Activated naive CD8-positive, alpha-beta T cell treated with anti-CD3 and anti-CD28 coated beads, Interleukin-2, amount 10 ng/mL, durations not matched to agents 7 days and 5 days (primary cell): ENCODE measurements at regions not wholly inside any gene's neighbourhood (a gene's known extent, or its start where the extent isn't known, plus 50 kb on each side); places are given as distances from the start of the nearest gene placed in this dataset.

Experiments
- ATAC-seq: fragments of 150-1000 bp; cut with Tn5 transposase; one replicate; pipeline ENCODE4 v1.10.0; 2021; ENCODE audit warnings: low read depth, moderate library complexity
- POLR2A ChIA-PET: fragments of 350-600 bp; sonication (Branson Sonifier 250); formaldehyde crosslinking; loops from one replicate; lab custom pipeline; 2021; ENCODE audit warnings: antibody characterized with exemption; lab: Charles Lee
- DNase-seq: peaks from one replicate; pipeline ENCODE4 v3.0.0; 2021
- H3K27ac Mint-ChIP-seq: one replicate; pipeline ENCODE4 v1.8.0; 2022; ENCODE audit warnings: mild to moderate bottlenecking, mixed read lengths
- H3K27me3 Mint-ChIP-seq: one replicate; pipeline ENCODE4 v1.8.0; 2022; ENCODE audit warnings: mild to moderate bottlenecking, moderate library complexity, mixed read lengths
- H3K36me3 Mint-ChIP-seq: one replicate; pipeline ENCODE4 v1.8.0; 2021; ENCODE audit warnings: mild to moderate bottlenecking, mixed read lengths
- H3K4me1 Mint-ChIP-seq: one replicate; pipeline ENCODE4 v1.8.0; 2021; ENCODE audit warnings: mixed read lengths
- H3K4me3 Mint-ChIP-seq: one replicate; pipeline ENCODE4 v1.8.0; 2022; ENCODE audit warnings: mild to moderate bottlenecking, moderate library complexity, mixed read lengths
- H3K9me3 Mint-ChIP-seq: one replicate; pipeline ENCODE4 v1.8.0; 2021; ENCODE audit warnings: mixed read lengths

- no peaks in the 10 kb centered on the region for H3K36me3 Mint-ChIP-seq
- H3K4me3 Mint-ChIP-seq = no peak overlapping the region
- ATAC-seq (no peak), DNase-seq (no peak)
- H3K27me3 Mint-ChIP-seq = peaks cover 14% of the 10 kb centered on the region
- POLR2A ChIA-PET = no interaction called here
- no peaks in the 10 kb centered on the region for H3K9me3 Mint-ChIP-seq
- H3K27ac Mint-ChIP-seq = no peak overlapping the region
- no peaks in the 10 kb centered on the region for H3K4me1 Mint-ChIP-seq
These were observed 215.2 kb upstream of the ATP5MC3 start for GRCh38 chr2:175396696-175397095.

- H3K36me3 Mint-ChIP-seq = no peaks in the 10 kb centered on the region
- ATAC-seq = no peak
- POLR2A ChIA-PET = no interaction called here
- peaks cover 11% of the 10 kb centered on the region for H3K27me3 Mint-ChIP-seq
- H3K4me1 Mint-ChIP-seq = no peaks in the 10 kb centered on the region
- no peak overlapping the region for H3K27ac Mint-ChIP-seq
- no peaks in the 10 kb centered on the region for H3K9me3 Mint-ChIP-seq
- DNase-seq = no peak
- H3K4me3 Mint-ChIP-seq = no peak overlapping the region
These were observed 212.3 kb upstream of the ATP5MC3 start for GRCh38 chr2:175393851-175394250.

GRCh38 chr2:175383286-175383685, 201.8 kb upstream of the ATP5MC3 start:
- Mint-ChIP-seq H3K4me1 (no peaks in the 10 kb centered on the region), H3K9me3 (peaks cover 25% of the 10 kb centered on the region), H3K27ac (no peak overlapping the region), H3K4me3 (no peak overlapping the region), H3K36me3 (no peaks in the 10 kb centered on the region), H3K27me3 (peaks cover 3% of the 10 kb centered on the region)
- DNase-seq (no peak), ATAC-seq (no peak)
- POLR2A ChIA-PET = no interaction called here

GRCh38 chr2:175373729-175374128, 192.2 kb upstream of the ATP5MC3 start:
- POLR2A ChIA-PET = no interaction called here

GRCh38 chr2:175372704-175373701, 191.5 kb upstream of the ATP5MC3 start:
- H3K27ac Mint-ChIP-seq = no peak overlapping the region
- peaks cover 2% of the 10 kb centered on the region for H3K4me1 Mint-ChIP-seq
- H3K4me3 Mint-ChIP-seq = no peak overlapping the region
- no peaks in the 10 kb centered on the region for H3K9me3 Mint-ChIP-seq
- H3K27me3 Mint-ChIP-seq = peaks cover 19% of the 10 kb centered on the region
- no peaks in the 10 kb centered on the region for H3K36me3 Mint-ChIP-seq
- ATAC-seq = no peak
- POLR2A ChIA-PET = no interaction called here
- DNase-seq = no peak

More at GRCh38 chr2:175373729-175374128, 192.2 kb upstream of the ATP5MC3 start:
- no peak for ATAC-seq
- Mint-ChIP-seq H3K27me3 (peaks cover 19% of the 10 kb centered on the region), H3K27ac (no peak overlapping the region), H3K36me3 (no peaks in the 10 kb centered on the region), H3K9me3 (no peaks in the 10 kb centered on the region), H3K4me3 (no peak overlapping the region), H3K4me1 (peaks cover 2% of the 10 kb centered on the region)
- DNase-seq = no peak

- Mint-ChIP-seq H3K4me3 (no peak overlapping the region), H3K27ac (no peak overlapping the region)
These were observed 189.9 kb upstream of the ATP5MC3 start for GRCh38 chr2:175371378-175371777.

GRCh38 chr2:175366815-175367214, 185.3 kb upstream of the ATP5MC3 start:
- Mint-ChIP-seq H3K9me3 (no peaks in the 10 kb centered on the region), H3K4me1 (no peaks in the 10 kb centered on the region), H3K4me3 (no peak overlapping the region), H3K27me3 (peaks cover 17% of the 10 kb centered on the region), H3K36me3 (no peaks in the 10 kb centered on the region), H3K27ac (no peak overlapping the region)
- DNase-seq = no peak
- no peak for ATAC-seq
- POLR2A ChIA-PET = no interaction called here

More at GRCh38 chr2:175371378-175371777, 189.9 kb upstream of the ATP5MC3 start:
- POLR2A ChIA-PET = no interaction called here
- Mint-ChIP-seq H3K36me3 (no peaks in the 10 kb centered on the region), H3K27me3 (peaks cover 13% of the 10 kb centered on the region), H3K9me3 (no peaks in the 10 kb centered on the region), H3K4me1 (peaks cover 2% of the 10 kb centered on the region)
- ATAC-seq = no peak
- DNase-seq = no peak

- Mint-ChIP-seq H3K27me3 (peaks cover 16% of the 10 kb centered on the region), H3K9me3 (no peaks in the 10 kb centered on the region), H3K36me3 (no peaks in the 10 kb centered on the region), H3K4me1 (no peaks in the 10 kb centered on the region), H3K27ac (no peak overlapping the region), H3K4me3 (no peak overlapping the region)
- DNase-seq (no peak), ATAC-seq (no peak)
- POLR2A ChIA-PET = no interaction called here
These were observed 182.2 kb upstream of the ATP5MC3 start for GRCh38 chr2:175363699-175364098.

GRCh38 chr2:175362331-175362730, 180.8 kb upstream of the ATP5MC3 start:
- Mint-ChIP-seq H3K27me3 (peaks cover 16% of the 10 kb centered on the region), H3K4me3 (no peak overlapping the region), H3K9me3 (no peaks in the 10 kb centered on the region), H3K36me3 (no peaks in the 10 kb centered on the region), H3K27ac (no peak overlapping the region), H3K4me1 (peaks cover 6% of the 10 kb centered on the region)
- no peak for DNase-seq
- POLR2A ChIA-PET = no interaction called here
- no peak for ATAC-seq

GRCh38 chr2:175359710-175360109, 178.2 kb upstream of the ATP5MC3 start:
- ATAC-seq (no peak), DNase-seq (no peak)
- Mint-ChIP-seq H3K4me3 (no peak overlapping the region), H3K27ac (no peak overlapping the region), H3K27me3 (peaks cover 7% of the 10 kb centered on the region), H3K9me3 (no peaks in the 10 kb centered on the region), H3K4me1 (peaks cover 6% of the 10 kb centered on the region), H3K36me3 (no peaks in the 10 kb centered on the region)
- POLR2A ChIA-PET = no interaction called here

- no peak overlapping the region for H3K4me3 Mint-ChIP-seq
- DNase-seq = no peak
These were observed 175.4 kb upstream of the ATP5MC3 start for GRCh38 chr2:175356901-175357300.

GRCh38 chr2:175355246-175355645, 173.7 kb upstream of the ATP5MC3 start:
- Mint-ChIP-seq H3K4me3 (no peak overlapping the region), H3K4me1 (peaks cover 6% of the 10 kb centered on the region), H3K9me3 (no peaks in the 10 kb centered on the region), H3K27me3 (peaks cover 12% of the 10 kb centered on the region), H3K27ac (no peak overlapping the region), H3K36me3 (no peaks in the 10 kb centered on the region)
- DNase-seq (no peak), ATAC-seq (no peak)
- POLR2A ChIA-PET = no interaction called here

More at GRCh38 chr2:175356901-175357300, 175.4 kb upstream of the ATP5MC3 start:
- H3K4me1 Mint-ChIP-seq = peaks cover 6% of the 10 kb centered on the region
- H3K27me3 Mint-ChIP-seq = peaks cover 5% of the 10 kb centered on the region
- no peak for ATAC-seq
- H3K36me3 Mint-ChIP-seq = no peaks in the 10 kb centered on the region
- no peaks in the 10 kb centered on the region for H3K9me3 Mint-ChIP-seq
- H3K27ac Mint-ChIP-seq = no peak overlapping the region
- POLR2A ChIA-PET = no interaction called here

- peaks cover 11% of the 10 kb centered on the region for H3K27me3 Mint-ChIP-seq
- ATAC-seq = no peak
- no peaks in the 10 kb centered on the region for H3K36me3 Mint-ChIP-seq
- DNase-seq = no peak
- POLR2A ChIA-PET = no interaction called here
- H3K4me3 Mint-ChIP-seq = no peak overlapping the region
- H3K4me1 Mint-ChIP-seq = peaks cover 6% of the 10 kb centered on the region
- no peaks in the 10 kb centered on the region for H3K9me3 Mint-ChIP-seq
- H3K27ac Mint-ChIP-seq = no peak overlapping the region
These were observed 171.8 kb upstream of the ATP5MC3 start for GRCh38 chr2:175353275-175353674.

GRCh38 chr2:175351512-175351911, 170.0 kb upstream of the ATP5MC3 start:
- Mint-ChIP-seq H3K27ac (no peak overlapping the region), H3K27me3 (peaks cover 11% of the 10 kb centered on the region), H3K36me3 (no peaks in the 10 kb centered on the region), H3K4me1 (no peaks in the 10 kb centered on the region), H3K9me3 (no peaks in the 10 kb centered on the region), H3K4me3 (no peak overlapping the region)
- ATAC-seq (no peak), DNase-seq (no peak)
- POLR2A ChIA-PET = no interaction called here
